SK-N-SH treated with all-trans-retinoic acid at 6 μM for 48 hours (cell line): ENCODE measurements at regions not wholly inside any gene's neighbourhood (a gene's known extent, or its start where the extent isn't known, plus 50 kb on each side); places are given as distances from the start of the nearest gene placed in this dataset.
A peak's percentile ranks its signal among the peaks of the same experiment; 100 is the strongest.

Experiments used
- ATAC-seq: fragments of 200-7000 bp; cut with Tn5 transposase; 3 replicates; pipeline ENCODE4 v1.9.1; 2020; ENCODE audit warnings: mild to moderate bottlenecking, moderate library complexity
- ARNTL ChIP-seq: fragments of 450-650 bp; formaldehyde crosslinking; IDR thresholded peaks from 2 replicates; pipeline ENCODE4 v1.5.0; 2020; ENCODE audit warnings: low read depth, mild to moderate bottlenecking, moderate library complexity, borderline replicate concordance
- BACH2 ChIP-seq: fragments of 250-450 bp; sonication (Bioruptor Pico); IDR thresholded peaks from 2 replicates; pipeline ENCODE4 v1.9.0; 2021; ENCODE audit warnings: mild to moderate bottlenecking, borderline replicate concordance
- CREB5 ChIP-seq: fragments of 250-450 bp; sonication (Bioruptor Pico); IDR thresholded peaks from 2 replicates; pipeline ENCODE4 v1.5.1; 2020; ENCODE audit warnings: low read depth, mild to moderate bottlenecking, moderate library complexity
- CSDC2 ChIP-seq: fragments of 250-450 bp; sonication (Bioruptor Pico); IDR thresholded peaks from 2 replicates; pipeline ENCODE4 v1.5.0; 2020; ENCODE audit warnings: mild to moderate bottlenecking, moderate library complexity
- CSRNP3 ChIP-seq: fragments of 250-450 bp; sonication (Bioruptor Pico); IDR thresholded peaks from 2 replicates; pipeline ENCODE4 v1.5.1; 2021; ENCODE audit warnings: mild to moderate bottlenecking, moderate library complexity
- ESRRG ChIP-seq: fragments of 250-450 bp; sonication (Bioruptor Pico); IDR thresholded peaks from 2 replicates; pipeline ENCODE4 v1.6.1; 2021; ENCODE audit warnings: mild to moderate bottlenecking
- GLIS3 ChIP-seq: fragments of 250-450 bp; sonication (Bioruptor Pico); IDR thresholded peaks from 2 replicates; pipeline ENCODE4 v1.5.0; 2020; ENCODE audit warnings: mild to moderate bottlenecking, moderate library complexity
- ISL1 ChIP-seq: fragments of 250-450 bp; sonication (Bioruptor Pico); IDR thresholded peaks from 2 replicates; pipeline ENCODE4 v2.1.2; 2022; ENCODE audit warnings: mild to moderate bottlenecking, moderate library complexity
- OSR1 ChIP-seq: fragments of 250-450 bp; sonication (Bioruptor Pico); IDR thresholded peaks from 2 replicates; pipeline ENCODE4 v1.8.0; 2022; ENCODE audit warnings: moderate library complexity, mild to moderate bottlenecking, inconsistent platforms
- PATZ1 ChIP-seq: fragments of 250-450 bp; sonication (Bioruptor Pico); IDR thresholded peaks from 2 replicates; pipeline ENCODE4 v1.8.0; 2020; ENCODE audit warnings: mild to moderate bottlenecking, moderate library complexity, borderline replicate concordance
- POU6F1 ChIP-seq: fragments of 250-450 bp; sonication (Bioruptor Pico); IDR thresholded peaks from 2 replicates; pipeline ENCODE4 v1.8.0; 2021; ENCODE audit warnings: low read depth, mild to moderate bottlenecking, moderate library complexity, borderline replicate concordance
- RARB ChIP-seq: fragments of 250-450 bp; sonication (Bioruptor Pico); IDR thresholded peaks from 2 replicates; pipeline ENCODE4 v1.8.0; 2021; ENCODE audit warnings: mild to moderate bottlenecking, moderate library complexity
- SNAI2 ChIP-seq: fragments of 250-450 bp; sonication (Bioruptor Pico); IDR thresholded peaks from 2 replicates; pipeline ENCODE4 v1.5.0; 2020; ENCODE audit warnings: mild to moderate bottlenecking, moderate library complexity
- TCF4 ChIP-seq: fragments of 250-450 bp; sonication (Bioruptor Pico); IDR thresholded peaks from 2 replicates; pipeline ENCODE4 v1.8.0; 2021; ENCODE audit warnings: mild to moderate bottlenecking, moderate library complexity, borderline replicate concordance
- ZC3H10 ChIP-seq: fragments of 250-450 bp; sonication (Bioruptor Pico); IDR thresholded peaks from 2 replicates; pipeline ENCODE4 v1.5.1; 2021; ENCODE audit warnings: mild to moderate bottlenecking, moderate library complexity
- ZFP3 ChIP-seq: fragments of 250-450 bp; sonication (Bioruptor Pico); IDR thresholded peaks from 2 replicates; pipeline ENCODE4 v1.5.0; 2020; ENCODE audit warnings: mild to moderate bottlenecking, moderate library complexity
- ZFP30 ChIP-seq: fragments of 450-650 bp; formaldehyde crosslinking; IDR thresholded peaks from 2 replicates; pipeline ENCODE4 v1.5.0; 2022; ENCODE audit warnings: mild to moderate bottlenecking, moderate library complexity
- ZNF565 ChIP-seq: fragments of 450-650 bp; formaldehyde crosslinking; conservative IDR thresholded peaks from 2 replicates; pipeline ENCODE4 v1.5.0; 2020; ENCODE audit warnings: low read depth, mild to moderate bottlenecking, moderate library complexity
- ZNF70 ChIP-seq: fragments of 450-650 bp; formaldehyde crosslinking; IDR thresholded peaks from 2 replicates; pipeline ENCODE4 v1.5.0; 2020; ENCODE audit warnings: mild to moderate bottlenecking, moderate library complexity
- ZNF8 ChIP-seq: fragments of 450-650 bp; formaldehyde crosslinking; IDR thresholded peaks from 2 replicates; pipeline ENCODE4 v1.5.0; 2020; ENCODE audit warnings: mild to moderate bottlenecking, moderate library complexity

- ATAC-seq, result no peak; the same call in 2 of the 3 replicates
- no peak for TF ChIP-seq RARB
- no peak for TF ChIP-seq POU6F1
- no peak for TF ChIP-seq ARNTL
- TF ChIP-seq CREB5 (CRISPR knock-in tag), result no peak
- TF ChIP-seq GLIS3 (CRISPR knock-in tag), result no peak
- no peak for TF ChIP-seq CSRNP3 (CRISPR knock-in tag)
- TF ChIP-seq ZNF70 (CRISPR knock-in tag), result no peak
- TF ChIP-seq OSR1 (CRISPR knock-in tag), result no peak
- no peak for TF ChIP-seq SNAI2 (CRISPR knock-in tag)
- TF ChIP-seq, all 23 proteins: peak for 0
These were observed 1796.5 kb upstream of the MIR17HG start for GRCh38 chr13:89550938-89551337.

- ATAC-seq, result no peak
- 0 out of 2 replicates have a peak, but pooled peaks have one; percentile 55 for TF ChIP-seq ISL1 (CRISPR knock-in tag)
- peak; percentile 43; the same call in 1 of the 2 replicates for TF ChIP-seq TCF4 (CRISPR knock-in tag)
- TF ChIP-seq ZC3H10 (CRISPR knock-in tag), result no peak
These were observed 1792.7 kb upstream of the MIR17HG start for GRCh38 chr13:89554801-89555200.

GRCh38 chr13:89565476-89566100 is 1781.9 kb upstream of the MIR17HG start:
- TF ChIP-seq ZC3H10 (CRISPR knock-in tag), result no peak
- no peak for TF ChIP-seq TCF4 (CRISPR knock-in tag)
- no peak for TF ChIP-seq BACH2
- TF ChIP-seq ZNF565 (CRISPR knock-in tag), result no peak
- TF ChIP-seq ESRRG (CRISPR knock-in tag), result no peak
- TF ChIP-seq ZNF8, result no peak
- no peak for TF ChIP-seq ISL1 (CRISPR knock-in tag)
- TF ChIP-seq POU6F1, result no peak
- TF ChIP-seq OSR1 (CRISPR knock-in tag), result no peak
- no peak for TF ChIP-seq ZFP30
- no peak for TF ChIP-seq PATZ1 (CRISPR knock-in tag)
- no peak for TF ChIP-seq CSDC2 (CRISPR knock-in tag)
- TF ChIP-seq SNAI2 (CRISPR knock-in tag), result no peak
- TF ChIP-seq ARNTL, result no peak
- no peak for TF ChIP-seq CSRNP3 (CRISPR knock-in tag)
- TF ChIP-seq ZFP3 (CRISPR knock-in tag), result no peak
- no peak for ATAC-seq
